ENCODE measurements at regions not wholly inside any gene's neighbourhood (a gene's known extent, or its start where the extent isn't known, plus 50 kb on each side); places are given as distances from the start of the nearest gene placed in this dataset.
A peak's percentile ranks its signal among the peaks of the same experiment; 100 is the strongest.

DNA sequence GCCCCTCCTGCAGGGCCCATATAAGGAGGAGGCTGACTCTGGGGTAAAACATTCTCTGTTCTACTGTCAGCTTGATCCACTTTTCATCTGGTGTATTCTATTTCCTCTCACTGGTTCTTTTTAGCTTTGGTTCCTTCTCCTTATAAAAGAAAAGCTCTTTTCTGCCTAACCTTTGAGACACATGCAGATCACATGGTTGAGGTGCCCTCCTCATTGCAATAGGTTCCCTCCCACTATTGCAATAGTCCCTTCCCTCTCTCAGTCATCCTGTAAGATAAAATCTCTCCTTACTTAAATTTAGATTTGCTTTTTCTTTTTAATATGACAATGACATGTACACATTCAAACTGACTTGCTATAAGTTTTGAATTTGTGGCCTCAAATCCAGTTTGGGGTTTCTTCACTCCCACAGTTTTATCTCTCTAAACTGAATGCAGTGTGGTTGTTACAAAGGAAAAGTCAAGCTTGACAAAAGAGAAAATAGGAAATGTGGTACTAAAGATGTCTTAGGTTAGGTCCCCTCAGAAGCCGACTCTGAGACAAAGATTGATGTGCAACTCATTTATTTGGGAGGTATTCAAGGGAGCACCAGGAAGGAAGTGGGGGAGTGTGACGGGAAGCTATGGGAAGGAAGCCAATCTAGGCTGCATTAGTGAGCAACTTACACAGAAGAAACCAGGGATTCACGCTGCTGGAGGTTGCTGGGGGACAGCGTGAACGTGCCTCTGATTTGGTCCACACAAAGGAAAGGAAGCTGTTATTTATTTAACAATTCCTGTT, 127.6 kb upstream of the LINC00305 start:
- peak in 1 of 2 donors; percentile 9 for DNase-seq (ENCODE audit: low read depth in 2 of 2)
- Histone ChIP-seq H3K27me3 (ENCODE audit: control insufficient read depth, insufficient read depth, low read length) (no peaks in the 10 kb centered on the region), H3K27ac (ENCODE audit: insufficient read depth, low read length) (no peak overlapping the region), H3K36me3 (ENCODE audit: control insufficient read depth, insufficient read depth, low read length) (no peaks in the 10 kb centered on the region), H2AFZ (ENCODE audit: low read length) (no peak overlapping the region), H3K4me3 (replicated peaks in 1 of 4; ENCODE audit: control extremely low read depth in 1 of 4, insufficient read depth in 1 of 4, low read depth in 3 of 4, low read length in 4 of 4) (no peak overlapping the region), H3K9me3 (ENCODE audit: control insufficient read depth, insufficient read depth, low read depth, low read length) (no peaks in the 10 kb centered on the region), H4K20me1 (ENCODE audit: control insufficient read depth, extremely low read depth, insufficient read depth, low read length) (no peaks in the 10 kb centered on the region), H3K9ac (ENCODE audit: insufficient read depth, low read length) (no peak overlapping the region), H3K4me2 (ENCODE audit: extremely low read depth, insufficient read depth, low read length) (no peak overlapping the region), H3K79me2 (ENCODE audit: control insufficient read depth, insufficient read depth, low read length) (no peaks in the 10 kb centered on the region), H3K4me1 (ENCODE audit: control insufficient read depth, extremely low read depth, insufficient read depth, low read length) (no peaks in the 10 kb centered on the region)
- no peak for TF ChIP-seq EZH2 (IDR thresholded peaks at IDR 0.05; ENCODE audit: low read length, missing control alignments)
- TF ChIP-seq, protein P1, sequence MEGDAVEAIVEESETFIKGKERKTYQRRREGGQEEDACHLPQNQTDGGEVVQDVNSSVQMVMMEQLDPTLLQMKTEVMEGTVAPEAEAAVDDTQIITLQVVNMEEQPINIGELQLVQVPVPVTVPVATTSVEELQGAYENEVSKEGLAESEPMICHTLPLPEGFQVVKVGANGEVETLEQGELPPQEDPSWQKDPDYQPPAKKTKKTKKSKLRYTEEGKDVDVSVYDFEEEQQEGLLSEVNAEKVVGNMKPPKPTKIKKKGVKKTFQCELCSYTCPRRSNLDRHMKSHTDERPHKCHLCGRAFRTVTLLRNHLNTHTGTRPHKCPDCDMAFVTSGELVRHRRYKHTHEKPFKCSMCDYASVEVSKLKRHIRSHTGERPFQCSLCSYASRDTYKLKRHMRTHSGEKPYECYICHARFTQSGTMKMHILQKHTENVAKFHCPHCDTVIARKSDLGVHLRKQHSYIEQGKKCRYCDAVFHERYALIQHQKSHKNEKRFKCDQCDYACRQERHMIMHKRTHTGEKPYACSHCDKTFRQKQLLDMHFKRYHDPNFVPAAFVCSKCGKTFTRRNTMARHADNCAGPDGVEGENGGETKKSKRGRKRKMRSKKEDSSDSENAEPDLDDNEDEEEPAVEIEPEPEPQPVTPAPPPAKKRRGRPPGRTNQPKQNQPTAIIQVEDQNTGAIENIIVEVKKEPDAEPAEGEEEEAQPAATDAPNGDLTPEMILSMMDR (conservative IDR thresholded peaks at IDR 0.05 in 1 of 2, IDR thresholded peaks at IDR 0.05 in 1 of 2; ENCODE audit: low read depth in 1 of 2, low read length in 2 of 2), result no peak

DNA sequence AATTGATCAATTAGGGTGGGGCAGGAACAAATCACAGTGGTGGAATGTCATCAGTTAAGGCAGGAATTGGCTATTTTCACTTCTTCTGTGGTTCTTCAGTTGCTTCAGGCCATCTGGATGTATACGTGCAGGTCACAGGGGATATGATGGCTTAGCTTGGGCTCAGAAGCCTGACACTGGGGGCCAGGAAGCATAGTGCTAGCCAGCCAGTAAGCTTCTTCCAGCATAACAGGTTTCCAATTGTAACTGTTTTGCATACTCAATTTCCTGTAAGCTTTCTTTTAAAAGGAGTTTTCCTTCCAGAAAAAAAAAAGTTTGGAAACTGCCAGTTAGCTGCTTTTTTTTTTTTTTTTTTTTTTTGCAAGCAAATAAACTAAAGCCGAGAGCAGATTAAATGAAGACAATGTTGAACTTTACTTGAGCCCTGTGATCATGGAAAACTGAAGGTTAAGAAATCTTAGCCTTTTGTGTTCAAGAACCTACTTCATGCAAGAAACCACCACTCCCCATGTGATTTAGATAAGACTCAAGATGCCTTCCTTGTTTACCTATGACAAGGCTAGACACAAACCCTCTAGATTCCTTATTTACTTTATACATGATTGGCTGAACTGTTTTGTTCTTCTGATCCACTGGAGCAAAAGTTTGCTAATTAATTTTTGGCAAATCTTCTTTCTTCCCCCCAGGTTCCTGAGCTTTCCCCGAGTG, 126.9 kb upstream of the LINC00305 start:
- no peak overlapping the region for H3K27ac ChIP-seq (ENCODE audit: insufficient read depth, low read length)
- no peaks in the 10 kb centered on the region for H4K20me1 ChIP-seq (ENCODE audit: control insufficient read depth, extremely low read depth, insufficient read depth, low read length)
- no peak overlapping the region for H3K4me3 ChIP-seq (replicated peaks in 1 of 4; ENCODE audit: control extremely low read depth in 1 of 4, insufficient read depth in 1 of 4, low read depth in 3 of 4, low read length in 4 of 4)
- H3K36me3 ChIP-seq (ENCODE audit: control insufficient read depth, insufficient read depth, low read length), result no peaks in the 10 kb centered on the region
- H3K27me3 ChIP-seq (ENCODE audit: control insufficient read depth, insufficient read depth, low read length), result no peaks in the 10 kb centered on the region
- no peak for DNase-seq (ENCODE audit: low read depth in 2 of 2)
- TF ChIP-seq, protein P1 (conservative IDR thresholded peaks at IDR 0.05 in 1 of 2, IDR thresholded peaks at IDR 0.05 in 1 of 2; ENCODE audit: low read depth in 1 of 2, low read length in 2 of 2), result no peak
- no peak for TF ChIP-seq EZH2 (IDR thresholded peaks at IDR 0.05; ENCODE audit: low read length, missing control alignments)
- H3K79me2 ChIP-seq (ENCODE audit: control insufficient read depth, insufficient read depth, low read length), result no peaks in the 10 kb centered on the region
- no peaks in the 10 kb centered on the region for H3K9me3 ChIP-seq (ENCODE audit: control insufficient read depth, insufficient read depth, low read depth, low read length)
- no peak overlapping the region for H2AFZ ChIP-seq (ENCODE audit: low read length)
- no peaks in the 10 kb centered on the region for H3K4me1 ChIP-seq (ENCODE audit: control insufficient read depth, extremely low read depth, insufficient read depth, low read length)
- no peak overlapping the region for H3K4me2 ChIP-seq (ENCODE audit: extremely low read depth, insufficient read depth, low read length)
- H3K9ac ChIP-seq (ENCODE audit: insufficient read depth, low read length), result no peak overlapping the region

DNA sequence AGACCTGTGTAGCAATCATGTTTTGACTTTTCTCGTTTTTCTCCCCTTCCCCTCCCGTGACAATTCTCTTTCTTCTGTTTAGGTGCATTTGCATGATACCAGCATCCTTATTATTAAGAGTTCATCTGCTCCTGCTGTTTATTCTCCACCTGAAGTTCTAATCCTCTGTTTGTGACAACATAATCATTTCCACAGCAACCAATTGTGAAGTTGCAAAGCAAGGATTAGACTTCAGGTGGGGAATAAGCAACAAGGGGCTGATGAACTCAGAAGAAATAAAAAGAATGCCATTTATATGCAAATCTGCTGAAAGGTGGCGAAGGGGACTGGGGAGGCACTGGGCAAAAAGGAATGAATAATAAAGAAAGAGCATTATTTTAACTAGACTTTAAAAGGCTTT, 124.8 kb upstream of the LINC00305 start:
- no peak for TF ChIP-seq EZH2 (IDR thresholded peaks at IDR 0.05; ENCODE audit: low read length, missing control alignments)
- TF ChIP-seq, protein P1 (conservative IDR thresholded peaks at IDR 0.05 in 1 of 2, IDR thresholded peaks at IDR 0.05 in 1 of 2; ENCODE audit: low read depth in 1 of 2, low read length in 2 of 2), result no peak
- no peaks in the 10 kb centered on the region for H3K9me3 ChIP-seq (ENCODE audit: control insufficient read depth, insufficient read depth, low read depth, low read length)
- H3K27me3 ChIP-seq (ENCODE audit: control insufficient read depth, insufficient read depth, low read length), result no peaks in the 10 kb centered on the region
- H3K27ac ChIP-seq (ENCODE audit: insufficient read depth, low read length), result no peak overlapping the region
- no peaks in the 10 kb centered on the region for H3K36me3 ChIP-seq (ENCODE audit: control insufficient read depth, insufficient read depth, low read length)
- H3K4me3 ChIP-seq (replicated peaks in 1 of 4; ENCODE audit: control extremely low read depth in 1 of 4, insufficient read depth in 1 of 4, low read depth in 3 of 4, low read length in 4 of 4), result no peak overlapping the region
- no peak for DNase-seq (ENCODE audit: low read depth in 2 of 2)
- H4K20me1 ChIP-seq (ENCODE audit: control insufficient read depth, extremely low read depth, insufficient read depth, low read length), result no peaks in the 10 kb centered on the region
- H3K9ac ChIP-seq (ENCODE audit: insufficient read depth, low read length), result no peak overlapping the region
- H3K4me2 ChIP-seq (ENCODE audit: extremely low read depth, insufficient read depth, low read length), result no peak overlapping the region
- no peaks in the 10 kb centered on the region for H3K79me2 ChIP-seq (ENCODE audit: control insufficient read depth, insufficient read depth, low read length)
- H2AFZ ChIP-seq (ENCODE audit: low read length), result no peak overlapping the region
- no peaks in the 10 kb centered on the region for H3K4me1 ChIP-seq (ENCODE audit: control insufficient read depth, extremely low read depth, insufficient read depth, low read length)

Measured in fibroblast of lung (primary cell).